ENCODE measurements at regions not wholly inside any gene's neighbourhood (a gene's known extent, or its start where the extent isn't known, plus 50 kb on each side); places are given as distances from the start of the nearest gene placed in this dataset.

GRCh38 chr5:124416627-124417026 lies 329.8 kb downstream of the ZNF608 start:
- TF ChIP-seq CTCF (conservative IDR thresholded peaks at IDR 0.05; ENCODE audit: low read length) (no peak), EZH2phosphoT487 (IDR thresholded peaks at IDR 0.05; ENCODE audit: borderline replicate concordance, low read depth, low read length) (no peak)
